ENCODE measurements at regions not wholly inside any gene's neighbourhood (a gene's known extent, or its start where the extent isn't known, plus 50 kb on each side); places are given as distances from the start of the nearest gene placed in this dataset.

GRCh38 chr2:138901530-138901929 lies 121.3 kb upstream of the NXPH2 start:
- no peak for TF ChIP-seq POLR2A (IDR thresholded peaks at IDR 0.05; ENCODE audit: low read depth)
- TF ChIP-seq CTCF (IDR thresholded peaks at IDR 0.05): no peak
- no peak for TF ChIP-seq POLR2AphosphoS5 (IDR thresholded peaks at IDR 0.05)
- TF ChIP-seq EP300 (IDR thresholded peaks at IDR 0.05): no peak

Measured in esophagus muscularis mucosa (tissue), 4 donors.